Sigmoid colon (tissue), 4 donors: ENCODE measurements at regions not wholly inside any gene's neighbourhood (a gene's known extent, or its start where the extent isn't known, plus 50 kb on each side); places are given as distances from the start of the nearest gene placed in this dataset.

ENCODE experiments used
- CTCF ChIP-seq, 4 experiments: fragments of 450-650 bp in 3 of 4; fragments of 200-600 bp in 1 of 4; IDR thresholded peaks; one replicate each; pipeline ENCODE4 v1.5.1; 2016 to 2019; ENCODE audit warnings: antibody characterized with exemption in 4 of 4, mild to moderate bottlenecking in 3 of 4, moderate library complexity in 2 of 4
- EP300 ChIP-seq, 4 donors: sonication (generic); formaldehyde crosslinking; IDR thresholded peaks; one replicate each; pipeline ENCODE4 v1.6.1; 2017; ENCODE audit warnings: antibody characterized with exemption in 4 of 4
- POLR2A ChIP-seq, 2 donors: fragments of 450-650 bp; IDR thresholded peaks; one replicate each; pipeline ENCODE4 v1.6.1; 2016; ENCODE audit warnings: antibody characterized with exemption in 2 of 2, mild to moderate bottlenecking in 2 of 2, moderate library complexity in 2 of 2
- POLR2AphosphoS5 ChIP-seq, 4 donors: sonication (generic); formaldehyde crosslinking; IDR thresholded peaks; one replicate each; pipeline ENCODE4 v1.6.1; 2017; ENCODE audit warnings: antibody characterized with exemption in 4 of 4

GRCh38 chr6:108763931-108764579, 84.2 kb upstream of the ARMC2 start:
- TF ChIP-seq CTCF (IDR thresholded peaks at IDR 0.05) (no peak), POLR2A (IDR thresholded peaks at IDR 0.05) (no peak), EP300 (IDR thresholded peaks at IDR 0.05) (no peak), POLR2AphosphoS5 (IDR thresholded peaks at IDR 0.05) (no peak)
